ENCODE measurements at regions not wholly inside any gene's neighbourhood (a gene's known extent, or its start where the extent isn't known, plus 50 kb on each side); places are given as distances from the start of the nearest gene placed in this dataset.

GRCh38 chr13:28551498-28551895, 56.6 kb upstream of the FLT1 start:
- Histone ChIP-seq H3K4me1 (no peaks in the 10 kb centered on the region), H3K4me3 (no peak overlapping the region), H3K27ac (no peak overlapping the region), H3K36me3 (no peaks in the 10 kb centered on the region), H3K9me3 (no peaks in the 10 kb centered on the region), H3K27me3 (ENCODE audit: low read depth) (no peaks in the 10 kb centered on the region)
- DNase-seq (no peak), ATAC-seq (no peak)
- no peak for TF ChIP-seq CTCF (IDR thresholded peaks at IDR 0.05)
- intact Hi-C loops (cut with DNase I): no loop called here

GRCh38 chr13:28550721-28551497, 56.0 kb upstream of the FLT1 start:
- no peaks in the 10 kb centered on the region for H3K9me3 ChIP-seq
- H3K27me3 ChIP-seq (ENCODE audit: low read depth): no peaks in the 10 kb centered on the region
- H3K4me3 ChIP-seq: no peak overlapping the region
- no peak for DNase-seq
- intact Hi-C loops (cut with DNase I): no loop called here
- H3K36me3 ChIP-seq: no peaks in the 10 kb centered on the region
- ATAC-seq: no peak
- no peak for TF ChIP-seq CTCF (IDR thresholded peaks at IDR 0.05)
- H3K27ac ChIP-seq: no peak overlapping the region
- H3K4me1 ChIP-seq: no peaks in the 10 kb centered on the region

- H3K4me3 ChIP-seq: no peak overlapping the region
- TF ChIP-seq CTCF (IDR thresholded peaks at IDR 0.05): no peak
- no peaks in the 10 kb centered on the region for H3K36me3 ChIP-seq
- H3K4me1 ChIP-seq: no peaks in the 10 kb centered on the region
- H3K9me3 ChIP-seq: no peaks in the 10 kb centered on the region
- no peak overlapping the region for H3K27ac ChIP-seq
- DNase-seq: no peak
- intact Hi-C loops (cut with DNase I): no loop called here
- ATAC-seq: no peak
- H3K27me3 ChIP-seq (ENCODE audit: low read depth): no peaks in the 10 kb centered on the region
Observed at GRCh38 chr13:28550091-28550490, 55.2 kb upstream of the FLT1 start.

GRCh38 chr13:28548872-28549271, 53.9 kb upstream of the FLT1 start:
- TF ChIP-seq CTCF (IDR thresholded peaks at IDR 0.05): no peak
- ATAC-seq (no peak), DNase-seq (no peak)
- H3K4me1 ChIP-seq: no peaks in the 10 kb centered on the region
- no peak overlapping the region for H3K4me3 ChIP-seq
- H3K27ac ChIP-seq: no peak overlapping the region
- intact Hi-C loops (cut with DNase I): no loop called here
- no peaks in the 10 kb centered on the region for H3K27me3 ChIP-seq (ENCODE audit: low read depth)
- no peaks in the 10 kb centered on the region for H3K36me3 ChIP-seq
- peaks cover under 1% of the 10 kb centered on the region for H3K9me3 ChIP-seq

- H3K9me3 ChIP-seq: peaks cover 5% of the 10 kb centered on the region
- H3K36me3 ChIP-seq: no peaks in the 10 kb centered on the region
- TF ChIP-seq CTCF (IDR thresholded peaks at IDR 0.05): no peak
- no peaks in the 10 kb centered on the region for H3K4me1 ChIP-seq
- H3K27me3 ChIP-seq (ENCODE audit: low read depth): no peaks in the 10 kb centered on the region
- no peak for ATAC-seq
- intact Hi-C loops (cut with DNase I): no loop called here
- DNase-seq: no peak
- H3K27ac ChIP-seq: no peak overlapping the region
- no peak overlapping the region for H3K4me3 ChIP-seq
Observed at GRCh38 chr13:28548468-28548867, 53.5 kb upstream of the FLT1 start.
